ENCODE measurements at regions not wholly inside any gene's neighbourhood (a gene's known extent, or its start where the extent isn't known, plus 50 kb on each side); places are given as distances from the start of the nearest gene placed in this dataset.

GRCh38 chr7:159247910-159248309 lies 103.2 kb upstream of the VIPR2 start:
- Mint-ChIP-seq H3K27ac (no peak overlapping the region), H3K9me3 (no peaks in the 10 kb centered on the region), H3K27me3 (peaks cover 10% of the 10 kb centered on the region), H3K4me3 (no peak overlapping the region), H3K36me3 (no peaks in the 10 kb centered on the region), H3K4me1 (ENCODE audit: low read depth) (peaks cover 5% of the 10 kb centered on the region)
- ChIA-PET POLR2A (no interaction called here), CTCF (no interaction called here)
- no peak for DNase-seq
- intact Hi-C loops (cut with micrococcal nuclease): no loop called here

GRCh38 chr7:159246702-159247480 lies 102.2 kb upstream of the VIPR2 start:
- peaks cover 8% of the 10 kb centered on the region for H3K27me3 Mint-ChIP-seq
- H3K4me3 Mint-ChIP-seq: no peak overlapping the region
- no peaks in the 10 kb centered on the region for H3K9me3 Mint-ChIP-seq
- ChIA-PET CTCF (no interaction called here), POLR2A (no interaction called here)
- H3K4me1 Mint-ChIP-seq (ENCODE audit: low read depth): peaks cover 5% of the 10 kb centered on the region
- DNase-seq: no peak
- intact Hi-C loops (cut with micrococcal nuclease): no loop called here
- no peak overlapping the region for H3K27ac Mint-ChIP-seq
- H3K36me3 Mint-ChIP-seq: no peaks in the 10 kb centered on the region

- Mint-ChIP-seq H3K27me3 (peaks cover 18% of the 10 kb centered on the region), H3K36me3 (no peaks in the 10 kb centered on the region), H3K9me3 (no peaks in the 10 kb centered on the region), H3K4me3 (no peak overlapping the region), H3K4me1 (ENCODE audit: low read depth) (no peaks in the 10 kb centered on the region), H3K27ac (no peak overlapping the region)
- CTCF ChIA-PET: interaction anchor here (1.1 kb wide), 1 partner anchor 178 kb away, joined by 3 read pairs; no protein-coding TSS in a partner anchor
- no peak for DNase-seq
- intact Hi-C loops (cut with micrococcal nuclease): no loop called here
- POLR2A ChIA-PET: no interaction called here
These were observed 96.3 kb upstream of the VIPR2 start for GRCh38 chr7:159240962-159241361.

DNA sequence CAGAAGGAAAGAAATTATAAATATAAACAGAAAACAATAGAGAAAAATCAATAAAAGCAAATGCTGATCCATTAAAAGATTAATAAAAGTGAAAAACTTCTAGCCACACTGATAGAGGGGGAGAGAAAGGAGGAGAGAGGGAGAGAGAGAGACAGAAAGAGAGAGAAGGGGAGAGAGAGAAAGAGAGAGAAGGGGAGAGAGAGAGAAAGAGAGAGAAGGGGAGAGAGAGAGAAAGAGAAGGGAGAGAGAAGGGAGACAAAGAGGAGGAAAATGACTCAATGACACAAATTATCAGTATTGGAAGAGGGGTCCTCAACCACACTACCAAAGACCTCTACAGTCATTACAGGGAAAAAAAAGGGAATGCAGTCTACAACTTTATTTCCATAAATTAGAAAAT lies 94.4 kb upstream of the VIPR2 start:
- ChIA-PET CTCF (no interaction called here), POLR2A (no interaction called here)
- no peak for DNase-seq
- Mint-ChIP-seq H3K36me3 (no peaks in the 10 kb centered on the region), H3K4me1 (ENCODE audit: low read depth) (no peaks in the 10 kb centered on the region), H3K27me3 (peaks cover 16% of the 10 kb centered on the region), H3K27ac (no peak overlapping the region), H3K4me3 (no peak overlapping the region), H3K9me3 (no peaks in the 10 kb centered on the region)
- intact Hi-C loops (cut with micrococcal nuclease): no loop called here

GRCh38 chr7:159238541-159238940 lies 93.9 kb upstream of the VIPR2 start:
- intact Hi-C loops (cut with micrococcal nuclease): no loop called here
- Mint-ChIP-seq H3K27ac (no peak overlapping the region), H3K36me3 (no peaks in the 10 kb centered on the region), H3K27me3 (peaks cover 15% of the 10 kb centered on the region), H3K4me1 (ENCODE audit: low read depth) (no peaks in the 10 kb centered on the region), H3K9me3 (no peaks in the 10 kb centered on the region), H3K4me3 (no peak overlapping the region)
- POLR2A ChIA-PET: no interaction called here
- CTCF ChIA-PET: no interaction called here
- no peak for DNase-seq

GRCh38 chr7:159237022-159237653 lies 92.5 kb upstream of the VIPR2 start:
- CTCF ChIA-PET: no interaction called here

GRCh38 chr7:159231017-159231416 lies 86.3 kb upstream of the VIPR2 start:
- ChIA-PET POLR2A (no interaction called here), CTCF (no interaction called here)
- DNase-seq: no peak
- intact Hi-C loops (cut with micrococcal nuclease): no loop called here
- Mint-ChIP-seq H3K4me1 (ENCODE audit: low read depth) (no peaks in the 10 kb centered on the region), H3K27ac (no peak overlapping the region), H3K36me3 (no peaks in the 10 kb centered on the region), H3K4me3 (no peak overlapping the region), H3K9me3 (no peaks in the 10 kb centered on the region), H3K27me3 (peaks cover 1% of the 10 kb centered on the region)

More at GRCh38 chr7:159237022-159237653, 92.5 kb upstream of the VIPR2 start:
- POLR2A ChIA-PET: no interaction called here
- intact Hi-C loops (cut with micrococcal nuclease): no loop called here
- Mint-ChIP-seq H3K27ac (no peak overlapping the region), H3K9me3 (no peaks in the 10 kb centered on the region), H3K36me3 (no peaks in the 10 kb centered on the region), H3K4me3 (no peak overlapping the region), H3K4me1 (ENCODE audit: low read depth) (no peaks in the 10 kb centered on the region), H3K27me3 (peaks cover 15% of the 10 kb centered on the region)
- DNase-seq: no peak

GRCh38 chr7:159229683-159230475 lies 85.2 kb upstream of the VIPR2 start:
- ChIA-PET POLR2A (no interaction called here), CTCF (no interaction called here)
- Mint-ChIP-seq H3K4me3 (no peak overlapping the region), H3K36me3 (no peaks in the 10 kb centered on the region), H3K9me3 (no peaks in the 10 kb centered on the region), H3K27me3 (no peaks in the 10 kb centered on the region), H3K4me1 (ENCODE audit: low read depth) (no peaks in the 10 kb centered on the region), H3K27ac (no peak overlapping the region)
- intact Hi-C loops (cut with micrococcal nuclease): no loop called here
- no peak for DNase-seq

GRCh38 chr7:159227433-159227832 lies 82.8 kb upstream of the VIPR2 start:
- intact Hi-C loops (cut with micrococcal nuclease): no loop called here
- H3K9me3 Mint-ChIP-seq: no peaks in the 10 kb centered on the region
- no peak overlapping the region for H3K4me3 Mint-ChIP-seq
- POLR2A ChIA-PET: no interaction called here
- H3K4me1 Mint-ChIP-seq (ENCODE audit: low read depth): no peaks in the 10 kb centered on the region
- no peaks in the 10 kb centered on the region for H3K36me3 Mint-ChIP-seq
- DNase-seq: no peak
- no peaks in the 10 kb centered on the region for H3K27me3 Mint-ChIP-seq
- CTCF ChIA-PET: no interaction called here
- no peak overlapping the region for H3K27ac Mint-ChIP-seq

DNA sequence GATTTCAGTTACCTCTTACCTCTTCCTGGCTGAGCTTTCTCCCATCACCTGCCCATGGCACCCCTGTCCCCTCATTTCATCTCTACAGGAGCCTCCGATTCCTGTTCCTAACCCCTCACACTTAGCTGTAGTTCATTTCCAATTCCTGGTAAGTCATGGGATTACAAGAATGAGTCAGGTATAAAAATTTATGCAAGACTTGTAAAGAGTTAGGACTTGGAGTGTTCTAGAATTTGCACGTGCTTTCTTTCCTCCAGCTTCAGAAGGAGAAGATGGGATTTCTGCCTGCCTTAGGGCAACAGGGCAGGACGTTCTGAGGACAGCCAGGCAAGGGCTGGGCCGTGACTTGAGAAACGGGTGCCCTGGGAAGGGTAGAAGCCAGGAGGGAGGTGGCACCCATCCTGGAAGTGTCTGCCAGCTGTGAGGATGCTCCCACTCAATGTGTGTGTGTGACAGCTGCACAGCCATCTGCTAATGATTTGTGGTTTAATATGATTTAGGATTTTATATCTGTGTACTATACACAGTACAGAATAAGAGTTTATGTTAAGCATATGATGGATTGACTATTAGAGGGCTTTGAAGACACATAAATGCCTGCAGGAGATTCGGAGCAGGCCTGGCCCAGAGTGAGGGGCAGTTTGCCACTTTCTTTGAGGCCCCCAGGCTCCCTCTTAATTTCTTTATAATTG lies 81.5 kb upstream of the VIPR2 start:
- no peaks in the 10 kb centered on the region for H3K9me3 Mint-ChIP-seq
- ChIA-PET POLR2A (no interaction called here), CTCF (no interaction called here)
- intact Hi-C loops (cut with micrococcal nuclease): no loop called here
- no peaks in the 10 kb centered on the region for H3K4me1 Mint-ChIP-seq (ENCODE audit: low read depth)
- no peaks in the 10 kb centered on the region for H3K27me3 Mint-ChIP-seq
- no peak overlapping the region for H3K4me3 Mint-ChIP-seq
- no peaks in the 10 kb centered on the region for H3K36me3 Mint-ChIP-seq
- H3K27ac Mint-ChIP-seq: no peak overlapping the region
- no peak for DNase-seq

GRCh38 chr7:159218607-159219006 lies 73.9 kb upstream of the VIPR2 start:
- Mint-ChIP-seq H3K9me3 (no peaks in the 10 kb centered on the region), H3K4me3 (no peak overlapping the region), H3K27ac (no peak overlapping the region), H3K36me3 (no peaks in the 10 kb centered on the region), H3K27me3 (no peaks in the 10 kb centered on the region), H3K4me1 (ENCODE audit: low read depth) (no peaks in the 10 kb centered on the region)
- ChIA-PET POLR2A (no interaction called here), CTCF (no interaction called here)
- DNase-seq: no peak
- intact Hi-C loops (cut with micrococcal nuclease): no loop called here

GRCh38 chr7:159218170-159218569 lies 73.5 kb upstream of the VIPR2 start:
- no peak for DNase-seq
- Mint-ChIP-seq H3K9me3 (no peaks in the 10 kb centered on the region), H3K4me3 (no peak overlapping the region), H3K27ac (no peak overlapping the region), H3K27me3 (no peaks in the 10 kb centered on the region), H3K4me1 (ENCODE audit: low read depth) (no peaks in the 10 kb centered on the region), H3K36me3 (no peaks in the 10 kb centered on the region)
- CTCF ChIA-PET: no interaction called here
- intact Hi-C loops (cut with micrococcal nuclease): no loop called here
- POLR2A ChIA-PET: no interaction called here

All from activated CD4-positive, alpha-beta memory T cell treated with anti-CD3 and anti-CD28 coated beads for 36 hours (primary cell).